ENCODE measurements at regions not wholly inside any gene's neighbourhood (a gene's known extent, or its start where the extent isn't known, plus 50 kb on each side); places are given as distances from the start of the nearest gene placed in this dataset.

- DNase-seq (ENCODE audit: low read depth, low spot score) = no peak
- no peak overlapping the region for H3K4me3 ChIP-seq (replicated peaks in 1 of 3; ENCODE audit: insufficient read depth in 1 of 3, low read depth in 1 of 3, low read length in 3 of 3)
- H3K27ac ChIP-seq (ENCODE audit: insufficient read depth, low read depth, low read length) = no peak overlapping the region
- H3K9me3 ChIP-seq (replicated peaks; ENCODE audit: control insufficient read depth, insufficient read depth, low read length) = no peaks in the 10 kb centered on the region
- no peaks in the 10 kb centered on the region for H4K20me1 ChIP-seq (replicated peaks; ENCODE audit: control insufficient read depth, extremely low read depth, insufficient read depth, low read length)
- H3K9me1 ChIP-seq (replicated peaks; ENCODE audit: control insufficient read depth, extremely low read depth, insufficient read depth, low read length) = no peaks in the 10 kb centered on the region
- H3K9ac ChIP-seq (replicated peaks; ENCODE audit: extremely low read depth, insufficient read depth, low read length) = no peak overlapping the region
- dilution Hi-C loops (cut with MboI; ENCODE audit: extremely low pct_ligation_motif_present, low sequenced_read_pairs) = no loop called here
- ChIA-PET CTCF (no interaction called here), POLR2A (no interaction called here)
- TF ChIP-seq JUN (IDR thresholded peaks at IDR 0.05; ENCODE audit: borderline replicate concordance, insufficient read depth, insufficient read length, low read depth) = no peak
- no peak for TF ChIP-seq GATA2 (IDR thresholded peaks at IDR 0.05; ENCODE audit: insufficient read depth, insufficient read length, low read depth, low read length)
- TF ChIP-seq MYC (IDR thresholded peaks at IDR 0.05; ENCODE audit: low read depth, low read length) = no peak
- no peak for TF ChIP-seq CTCF (IDR thresholded peaks at IDR 0.05; ENCODE audit: extremely low read depth in 1 of 2, insufficient read depth in 1 of 2, low read depth in 1 of 2, low read length in 2 of 2)
- no peak for TF ChIP-seq EZH2 (IDR thresholded peaks at IDR 0.05; ENCODE audit: borderline replicate concordance, low read depth, low read length, severe bottlenecking)
- TF ChIP-seq POLR2A (IDR thresholded peaks at IDR 0.05; ENCODE audit: low read depth, low read length) = no peak
- no peak for TF ChIP-seq POLR2AphosphoS5 (IDR thresholded peaks at IDR 0.05; ENCODE audit: insufficient read depth, low read depth, low read length)
- no peak overlapping the region for H3K4me2 ChIP-seq (ENCODE audit: insufficient read depth, low read length)
- H3K36me3 ChIP-seq (ENCODE audit: control insufficient read depth in 2 of 2, extremely low read depth in 1 of 2, insufficient read depth in 2 of 2, low read length in 2 of 2) = no peaks in the 10 kb centered on the region
- no TSS peak for BruUV-seq (replicated peaks)
- FAIRE-seq = no peak
- intact Hi-C loops (cut with micrococcal nuclease) = no loop called here
- H3K79me2 ChIP-seq (ENCODE audit: control insufficient read depth, insufficient read depth, low read length) = no peaks in the 10 kb centered on the region
- H3K4me1 ChIP-seq (ENCODE audit: control insufficient read depth, extremely low read depth, insufficient read depth, low read length) = no peaks in the 10 kb centered on the region
- H2AFZ ChIP-seq (ENCODE audit: low read depth, low read length) = no peak overlapping the region
- H3K27me3 ChIP-seq (ENCODE audit: control insufficient read depth in 2 of 2, insufficient read depth in 2 of 2, low read length in 2 of 2) = no peaks in the 10 kb centered on the region
Measured at GRCh38 chr4:66028668-66029067, 358.4 kb upstream of the EPHA5 start.

GRCh38 chr4:66023061-66023460 is 352.8 kb upstream of the EPHA5 start:
- ChIA-PET POLR2A (no interaction called here), CTCF (no interaction called here)
- H3K9me1 ChIP-seq (replicated peaks; ENCODE audit: control insufficient read depth, extremely low read depth, insufficient read depth, low read length) = no peaks in the 10 kb centered on the region
- H3K36me3 ChIP-seq (ENCODE audit: control insufficient read depth in 2 of 2, extremely low read depth in 1 of 2, insufficient read depth in 2 of 2, low read length in 2 of 2) = no peaks in the 10 kb centered on the region
- BruUV-seq (replicated peaks) = no TSS peak
- FAIRE-seq (no peak), DNase-seq (ENCODE audit: low read depth, low spot score) (no peak)
- dilution Hi-C loops (cut with MboI; ENCODE audit: extremely low pct_ligation_motif_present, low sequenced_read_pairs) = no loop called here
- H3K9ac ChIP-seq (replicated peaks; ENCODE audit: extremely low read depth, insufficient read depth, low read length) = no peak overlapping the region
- H3K4me2 ChIP-seq (ENCODE audit: insufficient read depth, low read length) = no peak overlapping the region
- no peaks in the 10 kb centered on the region for H4K20me1 ChIP-seq (replicated peaks; ENCODE audit: control insufficient read depth, extremely low read depth, insufficient read depth, low read length)
- H2AFZ ChIP-seq (ENCODE audit: low read depth, low read length) = no peak overlapping the region
- H3K79me2 ChIP-seq (ENCODE audit: control insufficient read depth, insufficient read depth, low read length) = no peaks in the 10 kb centered on the region
- no peak overlapping the region for H3K4me3 ChIP-seq (replicated peaks in 1 of 3; ENCODE audit: insufficient read depth in 1 of 3, low read depth in 1 of 3, low read length in 3 of 3)
- no peaks in the 10 kb centered on the region for H3K27me3 ChIP-seq (ENCODE audit: control insufficient read depth in 2 of 2, insufficient read depth in 2 of 2, low read length in 2 of 2)
- no peaks in the 10 kb centered on the region for H3K4me1 ChIP-seq (ENCODE audit: control insufficient read depth, extremely low read depth, insufficient read depth, low read length)
- no peaks in the 10 kb centered on the region for H3K9me3 ChIP-seq (replicated peaks; ENCODE audit: control insufficient read depth, insufficient read depth, low read length)
- no peak overlapping the region for H3K27ac ChIP-seq (ENCODE audit: insufficient read depth, low read depth, low read length)
- no peak for TF ChIP-seq POLR2A (IDR thresholded peaks at IDR 0.05; ENCODE audit: low read depth, low read length)
- no peak for TF ChIP-seq CTCF (IDR thresholded peaks at IDR 0.05; ENCODE audit: extremely low read depth in 1 of 2, insufficient read depth in 1 of 2, low read depth in 1 of 2, low read length in 2 of 2)
- no peak for TF ChIP-seq JUN (IDR thresholded peaks at IDR 0.05; ENCODE audit: borderline replicate concordance, insufficient read depth, insufficient read length, low read depth)
- TF ChIP-seq POLR2AphosphoS5 (IDR thresholded peaks at IDR 0.05; ENCODE audit: insufficient read depth, low read depth, low read length) = no peak
- no peak for TF ChIP-seq MAX (IDR thresholded peaks at IDR 0.05; ENCODE audit: insufficient read depth, insufficient read length)
- TF ChIP-seq EZH2 (IDR thresholded peaks at IDR 0.05; ENCODE audit: borderline replicate concordance, low read depth, low read length, severe bottlenecking) = no peak
- no peak for TF ChIP-seq GATA2 (IDR thresholded peaks at IDR 0.05; ENCODE audit: insufficient read depth, insufficient read length, low read depth, low read length)
- no peak for TF ChIP-seq MYC (IDR thresholded peaks at IDR 0.05; ENCODE audit: low read depth, low read length)
- no peak for TF ChIP-seq FOS (IDR thresholded peaks at IDR 0.05; ENCODE audit: borderline replicate concordance, insufficient read depth, low read length)
- intact Hi-C loops (cut with micrococcal nuclease) = no loop called here

Data from endothelial cell of umbilical vein (primary cell).